Esophagus muscularis mucosa (tissue), 4 donors: ENCODE measurements at regions not wholly inside any gene's neighbourhood (a gene's known extent, or its start where the extent isn't known, plus 50 kb on each side); places are given as distances from the start of the nearest gene placed in this dataset.

Experiments
- CTCF ChIP-seq, 3 experiments: fragments of 200-600 bp in 2 of 3; fragments of 450-650 bp in 1 of 3; sonication (generic) in 2 of 3; IDR thresholded peaks; one replicate each; pipeline ENCODE4 v1.5.1; 2017 to 2019; ENCODE audit warnings: antibody characterized with exemption in 3 of 3, mild to moderate bottlenecking in 2 of 3, moderate library complexity in 1 of 3
- EP300 ChIP-seq: sonication (generic); formaldehyde crosslinking; IDR thresholded peaks from one replicate; pipeline ENCODE4 v1.6.1; 2017; ENCODE audit warnings: antibody characterized with exemption
- POLR2A ChIP-seq: fragments of 450-650 bp; IDR thresholded peaks from one replicate; pipeline ENCODE4 v1.6.1; 2017; ENCODE audit warnings: antibody characterized with exemption, moderate library complexity, mild to moderate bottlenecking, low read depth

GRCh38 chr7:47709051-47709450, 127.1 kb upstream of the TNS3 start:
- TF ChIP-seq POLR2A (no peak), CTCF (IDR thresholded peaks at IDR 0.05) (no peak), EP300 (no peak)
